ENCODE measurements at regions not wholly inside any gene's neighbourhood (a gene's known extent, or its start where the extent isn't known, plus 50 kb on each side); places are given as distances from the start of the nearest gene placed in this dataset.

GRCh38 chr2:59900728-59901452 is 652.6 kb downstream of the BCL11A start:
- no peak for FAIRE-seq

DNA sequence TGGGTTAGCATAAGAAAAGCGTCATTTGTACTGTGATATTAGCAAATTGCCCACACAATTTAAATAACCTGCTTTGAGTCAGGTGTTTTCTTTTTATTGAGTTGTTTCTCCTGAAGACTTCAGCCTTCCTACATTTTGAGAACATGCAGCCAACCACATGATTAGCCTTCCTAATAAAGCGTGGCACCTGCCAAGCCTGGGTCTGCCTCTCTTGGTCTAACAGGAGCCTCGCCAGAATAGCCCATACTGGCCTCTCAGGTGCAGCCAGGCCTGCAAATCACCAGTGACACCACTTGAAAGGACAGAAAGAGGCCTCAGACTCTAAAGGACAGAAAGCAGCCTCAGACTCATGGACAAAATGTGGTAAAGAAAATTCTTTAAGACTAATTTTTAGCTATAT is 653.8 kb downstream of the BCL11A start:
- FAIRE-seq = no peak

GRCh38 chr2:59896499-59897245 is 656.8 kb downstream of the BCL11A start:
- FAIRE-seq = no peak

DNA sequence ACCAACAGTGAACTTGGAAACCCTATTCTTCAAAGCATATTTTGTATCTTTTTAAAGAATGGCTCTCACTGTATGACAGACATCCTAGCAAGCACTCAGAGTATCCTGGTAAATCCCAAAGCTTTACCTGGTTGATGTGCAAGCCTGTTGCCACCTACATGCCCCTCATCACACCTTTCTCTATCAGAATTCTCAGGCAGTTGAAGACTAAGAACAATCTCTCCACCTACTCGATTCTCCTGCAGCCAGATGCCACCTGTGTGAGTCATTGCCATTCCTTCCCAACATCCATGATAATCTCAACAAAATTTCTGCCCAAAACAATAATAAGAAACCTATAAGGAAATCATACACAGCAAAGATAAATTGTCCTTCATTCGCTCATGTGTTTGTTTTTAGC is 659.8 kb downstream of the BCL11A start:
- no peak for FAIRE-seq

- FAIRE-seq = no peak
These were observed 661.1 kb downstream of the BCL11A start for GRCh38 chr2:59892398-59892797.

GRCh38 chr2:59889305-59889704 is 664.1 kb downstream of the BCL11A start:
- no peak for FAIRE-seq

GRCh38 chr2:59888706-59889105 is 664.7 kb downstream of the BCL11A start:
- no peak for FAIRE-seq

- FAIRE-seq = no peak
These were observed 665.4 kb downstream of the BCL11A start for GRCh38 chr2:59888015-59888414.

DNA sequence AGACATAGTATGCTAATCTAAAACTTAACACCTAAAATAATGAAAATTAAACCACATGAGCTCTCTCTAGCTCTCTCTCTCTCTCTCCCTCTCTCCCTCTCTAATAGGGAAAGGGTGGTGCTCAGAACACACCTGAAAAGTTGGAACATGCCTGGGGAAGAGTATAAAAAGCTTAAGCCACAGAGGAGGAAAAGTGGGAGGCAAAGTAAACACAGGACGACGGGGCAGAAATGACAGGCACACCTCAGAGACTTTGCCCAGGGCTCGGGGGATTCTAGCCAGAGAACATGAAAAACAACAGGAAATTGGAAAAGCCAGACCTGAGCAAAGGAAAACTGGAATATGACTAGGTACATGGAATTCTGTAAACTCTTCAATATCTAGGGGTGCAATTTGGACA is 666.1 kb downstream of the BCL11A start:
- FAIRE-seq = no peak

GRCh38 chr2:59886759-59887158 is 666.7 kb downstream of the BCL11A start:
- FAIRE-seq = no peak

DNA sequence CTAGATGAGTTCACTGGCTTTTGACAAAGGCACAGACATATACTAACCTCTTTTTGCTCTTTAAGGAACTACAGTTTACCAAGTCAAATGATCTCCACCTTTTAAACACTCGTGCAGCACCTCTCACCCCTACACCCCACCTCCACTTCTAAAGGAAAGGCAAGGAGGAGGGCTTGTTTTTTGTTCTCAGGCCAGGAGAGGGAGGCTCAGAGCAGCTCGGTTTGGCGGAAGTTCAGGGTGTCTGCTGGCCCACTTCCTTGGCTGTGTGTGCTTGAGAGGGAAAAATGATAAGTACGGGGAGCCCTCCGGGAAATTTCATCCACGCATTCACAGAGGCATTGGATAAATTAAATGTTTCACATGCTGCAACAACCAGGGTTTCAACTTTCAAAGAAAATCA is 667.9 kb downstream of the BCL11A start:
- no peak for FAIRE-seq

DNA sequence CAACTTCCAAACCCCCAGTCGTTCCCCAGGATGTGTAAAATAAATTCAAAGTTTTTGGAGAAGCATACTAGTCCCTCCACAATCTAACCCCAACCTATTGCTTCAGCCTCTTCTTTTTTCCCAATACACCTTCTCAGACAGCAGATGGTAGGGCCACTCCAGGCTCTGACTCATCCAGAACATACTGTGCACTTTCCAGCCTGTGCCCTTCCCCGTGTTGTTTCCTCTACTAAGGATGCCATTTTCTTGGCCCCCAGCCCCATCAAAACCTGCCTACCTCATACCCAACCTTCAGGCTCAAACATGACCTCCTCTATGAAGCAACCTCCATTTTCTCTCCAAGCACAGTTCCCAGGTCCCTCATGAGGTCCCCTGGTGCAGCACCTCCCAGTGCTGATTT is 669.3 kb downstream of the BCL11A start:
- no peak for FAIRE-seq

- no peak for FAIRE-seq
These were observed 670.6 kb downstream of the BCL11A start for GRCh38 chr2:59882822-59883221.

DNA sequence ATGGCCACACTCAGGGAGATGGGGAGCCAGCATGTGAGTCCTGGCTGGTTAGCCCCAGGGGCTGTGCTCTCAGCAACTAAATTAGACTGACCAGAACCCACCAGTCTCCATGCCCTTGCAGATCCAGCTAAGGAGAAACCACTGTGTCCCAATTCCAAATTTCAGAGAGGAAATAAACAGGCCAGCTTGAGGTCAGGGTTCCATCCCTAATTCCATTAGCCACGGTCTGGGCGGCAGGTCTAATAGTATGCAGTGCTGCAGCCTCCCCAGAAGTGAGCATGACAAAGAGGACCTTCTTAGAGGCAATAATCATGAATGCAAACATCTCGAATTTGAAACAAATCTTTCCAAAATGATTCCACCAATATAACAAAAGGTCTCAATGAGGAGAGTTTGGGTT is 671.2 kb downstream of the BCL11A start:
- no peak for FAIRE-seq

- FAIRE-seq = no peak
These were observed 672.2 kb downstream of the BCL11A start for GRCh38 chr2:59881218-59881617.

DNA sequence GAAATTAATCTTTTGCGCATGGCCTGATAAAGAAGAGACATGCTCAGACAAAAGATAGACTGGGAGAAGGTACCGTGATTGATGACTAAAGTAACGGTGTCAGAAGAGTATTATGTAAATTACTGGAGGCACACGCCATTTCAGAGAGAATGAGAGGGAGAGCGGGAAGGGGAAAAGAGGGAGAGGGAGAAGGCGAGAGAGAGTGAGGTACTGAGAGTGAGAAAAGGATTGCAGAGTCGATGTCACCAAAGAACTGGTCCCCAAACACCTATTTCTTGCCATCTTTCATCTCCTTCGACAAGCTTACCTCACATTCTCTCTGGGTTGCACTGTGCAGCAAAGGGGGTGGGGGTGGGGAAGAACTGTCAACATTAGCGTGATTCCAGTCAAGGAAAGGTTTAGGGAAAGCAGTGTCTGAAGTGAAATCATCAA is 673.7 kb downstream of the BCL11A start:
- no peak for FAIRE-seq

DNA sequence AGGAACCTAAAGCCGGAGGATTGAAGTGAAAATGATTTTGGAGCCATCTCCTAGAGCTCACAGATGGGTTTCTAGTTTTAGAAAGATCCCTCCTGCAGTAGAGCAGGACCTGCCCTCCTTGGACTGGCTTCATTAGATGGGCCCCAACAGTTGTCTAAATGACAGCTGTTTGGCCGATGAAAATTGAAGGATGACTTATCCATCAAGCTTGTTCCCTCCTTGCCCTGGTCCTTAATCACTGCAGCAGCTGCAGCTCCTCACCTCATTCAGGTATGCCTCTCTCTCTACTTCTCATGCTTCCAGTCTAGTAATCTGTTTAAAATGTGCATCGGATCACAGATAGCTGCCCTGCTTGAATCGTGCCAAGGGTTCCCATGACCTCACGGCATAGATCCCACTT is 677.6 kb downstream of the BCL11A start:
- no peak for FAIRE-seq

- no peak for FAIRE-seq
These were observed 678.3 kb downstream of the BCL11A start for GRCh38 chr2:59874971-59875755.

DNA sequence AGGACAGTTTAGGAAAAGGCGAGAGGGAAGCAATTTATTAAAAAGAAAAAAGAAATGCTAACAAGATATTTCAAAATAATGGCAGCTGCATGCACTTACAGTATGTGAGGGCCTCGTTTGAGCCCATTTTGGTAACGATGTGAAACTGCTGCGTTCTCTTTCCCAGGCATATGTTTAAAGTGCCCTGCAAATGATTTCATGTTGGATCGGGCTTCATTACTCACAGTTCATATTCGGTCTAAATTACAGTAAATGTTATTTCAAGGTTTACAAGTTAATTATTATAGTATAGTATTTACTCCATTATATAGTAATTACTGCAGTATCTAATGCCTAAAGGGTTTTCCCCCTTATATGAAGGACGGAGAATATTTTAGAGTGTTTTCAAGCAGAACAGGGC is 679.1 kb downstream of the BCL11A start:
- FAIRE-seq = no peak

- FAIRE-seq = no peak
These were observed 681.6 kb downstream of the BCL11A start for GRCh38 chr2:59871830-59872229.

- FAIRE-seq = no peak
These were observed 684.5 kb downstream of the BCL11A start for GRCh38 chr2:59868981-59869380.

DNA sequence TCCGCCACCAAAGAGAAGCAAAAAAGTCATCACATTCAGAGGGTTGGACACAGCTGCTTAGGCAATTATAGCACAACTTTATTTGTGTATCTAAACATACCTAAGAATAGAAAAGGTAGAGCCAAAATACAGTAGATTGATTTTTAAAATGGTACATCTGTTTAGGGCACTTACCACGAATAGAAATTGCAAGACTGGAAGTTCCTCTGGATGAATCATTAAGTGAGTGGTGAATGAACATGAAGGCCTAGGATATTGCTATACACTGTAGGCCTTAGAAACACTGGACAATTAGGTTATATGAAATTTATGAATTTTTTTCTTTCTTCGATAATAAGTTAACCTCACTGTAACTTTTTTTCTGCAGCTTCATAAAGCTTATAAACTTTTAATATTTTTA is 687.0 kb downstream of the BCL11A start:
- FAIRE-seq = no peak

DNA sequence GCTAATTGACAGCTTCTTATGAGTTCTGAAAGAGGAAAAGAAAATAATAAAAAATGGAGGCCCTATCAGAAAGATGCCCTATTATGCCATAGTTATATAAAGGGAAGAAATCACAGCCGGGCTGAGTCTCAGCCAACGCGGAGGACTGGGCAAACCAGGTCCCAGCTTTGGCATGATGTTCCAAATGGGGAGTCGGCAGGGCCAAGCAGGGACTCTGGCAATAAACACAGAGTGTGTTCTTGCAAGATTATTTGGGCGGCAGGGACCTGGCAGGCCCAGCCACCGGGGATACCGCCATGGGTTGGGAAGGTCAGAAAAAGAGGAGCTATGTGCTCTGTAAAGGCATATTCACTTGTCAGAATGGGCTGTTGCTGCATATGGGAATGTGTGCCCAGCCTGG is 694.9 kb downstream of the BCL11A start:
- no peak for FAIRE-seq

DNA sequence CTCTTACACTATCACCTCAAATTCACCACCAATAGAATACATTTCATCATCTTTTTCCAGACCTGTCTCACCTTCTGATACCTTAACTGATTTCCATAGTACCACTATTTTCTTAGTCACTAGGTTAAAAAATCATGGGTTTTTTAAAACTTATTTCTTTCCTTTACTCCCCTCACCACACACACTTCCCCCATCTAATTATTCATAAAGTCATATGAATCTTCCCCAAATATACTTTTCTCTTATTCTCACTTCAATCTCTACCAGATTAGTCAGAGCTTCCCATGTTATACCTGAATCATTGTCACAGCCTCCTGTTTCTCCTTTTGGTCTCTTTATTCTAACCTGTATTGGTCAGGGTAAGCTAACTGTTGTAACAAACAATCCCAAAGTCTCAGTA is 696.3 kb downstream of the BCL11A start:
- FAIRE-seq = no peak

Data from islet of Langerhans (tissue), 1 donor.